Kidney (tissue), 13 donors: ENCODE measurements at regions not wholly inside any gene's neighbourhood (a gene's known extent, or its start where the extent isn't known, plus 50 kb on each side); places are given as distances from the start of the nearest gene placed in this dataset.

Experiments
- DNase-seq, 5 donors: peaks; one replicate each; pipeline ENCODE4 v3.0.0-alpha.2; 2013 to 2020
- FAIRE-seq: peaks from 2 replicates; lab custom pipeline; 2012; peaks lifted over from hg19 to GRCh38; lab: Jason Lieb, UNC
- H3K27ac ChIP-seq, 2 donors: one replicate each; pipeline ENCODE4 v1.7.0; 2013; ENCODE audit warnings: low read depth in 2 of 2, low read length in 2 of 2, inconsistent platforms in 1 of 2
- H3K27me3 ChIP-seq: one replicate; pipeline ENCODE4 v1.7.1; 2013; ENCODE audit warnings: low read length, inconsistent platforms; ENCODE audit not compliant: control insufficient read depth, insufficient read depth
- H3K36me3 ChIP-seq, 3 donors: one replicate each; pipeline versions ENCODE4 v1.7.0 to v1.7.1; 2013; ENCODE audit warnings: low read length in 3 of 3, control low read depth in 1 of 3, inconsistent platforms in 1 of 3; ENCODE audit not compliant: insufficient read depth in 3 of 3, control insufficient read depth in 2 of 3
- H3K4me1 ChIP-seq, 3 donors: one replicate each; pipeline versions ENCODE4 v1.7.0 to v1.7.1; 2013; ENCODE audit warnings: low read length in 3 of 3, inconsistent platforms in 1 of 3, low read depth in 1 of 3; ENCODE audit not compliant: control insufficient read depth in 2 of 3, insufficient read depth in 2 of 3
- H3K4me3 ChIP-seq, 3 donors: one replicate each; pipeline versions ENCODE4 v1.7.0 to v1.8.1; 2013; ENCODE audit warnings: low read length in 3 of 3, control low read depth in 1 of 3, inconsistent platforms in 1 of 3
- H3K9ac ChIP-seq, 3 donors: one replicate each; pipeline versions ENCODE4 v1.7.0 to v1.7.1; 2013; ENCODE audit warnings: low read length in 3 of 3, control low read depth in 1 of 3, inconsistent platforms in 1 of 3
- H3K9me3 ChIP-seq, 3 donors: one replicate each; pipeline versions ENCODE4 v1.7.0 to v1.7.1; 2013; ENCODE audit warnings: low read length in 3 of 3, control low read depth in 1 of 3, inconsistent platforms in 1 of 3; ENCODE audit not compliant: control insufficient read depth in 2 of 3, insufficient read depth in 1 of 3
- intact Hi-C: fragments of 100-400 bp; cut with DNase I; formaldehyde crosslinking; loops from one replicate; pipeline ENCODE4 v1.11.1; 2022
- TF ChIP-seq, protein P1 (sequence below): IDR thresholded peaks from 3 replicates; pipeline ENCODE4 v1.5.1; 2012; ENCODE audit warnings: mild to moderate bottlenecking, moderate library complexity, borderline replicate concordance; ENCODE audit not compliant: insufficient read depth; ENCODE audit errors: extremely low read depth
- donor health status: control.
- donor health status: control.
- donor health status: control.
- donor health status: control.
- donor health status: control.
- donor health status: DM: yes; HTN: yes; CAD: no.
- donor health status: Normal renal cell carcinoma (clear cell type).

DNA sequence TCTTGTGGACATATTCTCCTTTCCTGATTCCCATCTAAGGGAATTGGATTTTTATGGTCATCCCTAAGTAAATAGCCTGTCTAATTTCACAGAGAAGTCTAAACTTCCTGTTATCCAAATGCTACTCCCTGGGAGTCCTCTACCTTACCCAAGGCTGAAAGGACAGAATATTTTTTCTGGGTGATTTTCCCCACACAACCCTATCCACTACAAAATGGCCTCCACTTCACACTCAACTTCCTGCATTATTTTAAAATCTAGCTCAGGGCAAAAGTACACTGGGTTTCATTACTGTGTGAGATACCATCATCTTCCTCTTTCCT is 77.5 kb upstream of the ABI3BP start:
- Histone ChIP-seq H3K27me3 (no peaks in the 10 kb centered on the region), H3K9me3 (no peaks in the 10 kb centered on the region), H3K4me3 (no peak overlapping the region), H3K36me3 (no peaks in the 10 kb centered on the region), H3K9ac (no peak overlapping the region), H3K27ac (no peak overlapping the region), H3K4me1 (peaks cover 0 to 3% (median 0%) of the 10 kb centered on the region in 3 donors)
- DNase-seq (no peak), FAIRE-seq (no peak)
- TF ChIP-seq, protein P1, sequence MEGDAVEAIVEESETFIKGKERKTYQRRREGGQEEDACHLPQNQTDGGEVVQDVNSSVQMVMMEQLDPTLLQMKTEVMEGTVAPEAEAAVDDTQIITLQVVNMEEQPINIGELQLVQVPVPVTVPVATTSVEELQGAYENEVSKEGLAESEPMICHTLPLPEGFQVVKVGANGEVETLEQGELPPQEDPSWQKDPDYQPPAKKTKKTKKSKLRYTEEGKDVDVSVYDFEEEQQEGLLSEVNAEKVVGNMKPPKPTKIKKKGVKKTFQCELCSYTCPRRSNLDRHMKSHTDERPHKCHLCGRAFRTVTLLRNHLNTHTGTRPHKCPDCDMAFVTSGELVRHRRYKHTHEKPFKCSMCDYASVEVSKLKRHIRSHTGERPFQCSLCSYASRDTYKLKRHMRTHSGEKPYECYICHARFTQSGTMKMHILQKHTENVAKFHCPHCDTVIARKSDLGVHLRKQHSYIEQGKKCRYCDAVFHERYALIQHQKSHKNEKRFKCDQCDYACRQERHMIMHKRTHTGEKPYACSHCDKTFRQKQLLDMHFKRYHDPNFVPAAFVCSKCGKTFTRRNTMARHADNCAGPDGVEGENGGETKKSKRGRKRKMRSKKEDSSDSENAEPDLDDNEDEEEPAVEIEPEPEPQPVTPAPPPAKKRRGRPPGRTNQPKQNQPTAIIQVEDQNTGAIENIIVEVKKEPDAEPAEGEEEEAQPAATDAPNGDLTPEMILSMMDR: no peak
- intact Hi-C loops: no loop called here

DNA sequence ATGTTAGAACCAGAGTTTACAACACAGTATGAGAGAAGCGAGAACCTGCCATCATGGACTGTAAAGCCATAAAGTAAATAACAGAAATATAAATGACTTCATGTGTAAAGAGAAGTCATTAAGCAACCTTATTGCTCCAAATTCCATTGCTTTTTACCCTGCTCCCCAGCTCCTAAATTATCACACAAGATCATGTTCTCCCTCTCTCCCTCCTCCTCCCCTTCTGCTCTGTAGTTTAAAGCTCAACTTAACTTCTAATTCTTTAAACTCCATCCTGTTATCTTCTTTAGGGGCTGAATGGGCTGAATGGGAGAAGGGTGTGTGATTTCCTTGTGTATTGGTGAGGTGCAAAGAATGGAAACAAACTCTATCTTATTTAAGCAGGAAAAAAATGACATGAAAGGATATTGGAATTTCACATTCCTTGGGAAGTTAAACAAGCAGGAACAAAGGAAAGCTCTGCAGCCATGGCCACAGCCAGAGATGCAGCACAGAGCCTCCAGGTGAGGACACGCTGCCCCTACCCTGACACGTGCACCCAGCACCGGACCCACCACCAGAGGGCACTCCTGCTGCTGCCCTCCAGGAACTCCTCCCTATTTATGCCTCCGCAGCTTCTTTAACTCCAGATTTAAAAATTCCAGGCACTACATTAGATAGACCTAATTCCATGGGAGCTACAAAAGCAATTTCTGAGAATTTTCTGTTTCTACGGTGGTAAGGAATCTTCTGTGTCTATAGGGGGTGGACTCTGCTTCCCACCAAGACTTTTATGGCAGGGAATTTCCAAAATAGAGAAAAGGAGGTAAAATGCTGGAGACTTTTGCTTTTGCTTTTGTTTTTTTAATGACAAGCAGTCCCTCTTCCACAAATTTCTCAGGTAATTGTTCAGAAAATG is 76.9 kb upstream of the ABI3BP start:
- FAIRE-seq (no peak), DNase-seq (peak in 4 of 5 donors; percentile 17 to 65 (median 33))
- H3K4me1 ChIP-seq: peaks cover 0 to 3% (median 0%) of the 10 kb centered on the region in 3 donors
- H3K9ac ChIP-seq: no peak overlapping the region
- no peaks in the 10 kb centered on the region for H3K9me3 ChIP-seq
- H3K4me3 ChIP-seq: peak overlapping the region in 1 of 3 donors; percentile 35
- intact Hi-C loops: no loop called here
- TF ChIP-seq, protein P1: peak; percentile 71
- H3K27ac ChIP-seq: no peak overlapping the region
- no peaks in the 10 kb centered on the region for H3K36me3 ChIP-seq
- H3K27me3 ChIP-seq: no peaks in the 10 kb centered on the region

DNA sequence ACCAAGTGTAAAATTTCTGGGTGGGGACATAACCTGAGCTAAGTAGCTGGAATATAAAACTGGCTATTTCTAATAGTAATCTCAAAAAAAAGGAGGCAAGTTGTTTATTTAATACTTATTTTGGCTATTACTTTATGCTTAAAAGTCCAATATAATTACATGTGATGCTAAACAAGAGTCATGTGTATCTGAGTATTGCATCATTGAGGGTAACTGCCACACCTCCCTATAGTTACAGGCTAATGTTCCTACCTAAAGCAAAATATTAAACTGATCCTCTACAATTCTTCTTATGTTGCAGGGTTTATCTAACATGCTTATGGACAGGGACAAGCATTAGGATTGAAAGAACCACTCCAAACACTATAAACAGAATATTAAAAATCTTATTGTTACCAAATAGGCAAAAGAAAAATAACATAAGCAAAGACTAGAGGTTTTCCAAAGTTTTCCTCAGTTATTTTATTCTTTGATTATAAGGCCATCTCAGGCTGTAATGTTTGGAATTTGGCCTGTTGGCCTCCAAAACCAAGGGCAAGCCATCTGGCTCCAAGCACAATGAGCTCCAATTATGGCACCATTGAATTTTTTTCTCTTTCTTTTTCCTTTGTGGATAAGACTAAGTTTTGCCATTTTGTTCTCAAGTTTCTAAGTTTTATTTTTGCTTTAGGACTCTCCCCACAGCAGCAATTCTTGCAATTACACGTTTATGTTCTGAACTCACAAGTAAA is 75.8 kb upstream of the ABI3BP start:
- no peak for FAIRE-seq
- H3K27ac ChIP-seq: no peak overlapping the region
- intact Hi-C loops: no loop called here

More for the DNA sequence above, 75.8 kb upstream of the ABI3BP start:
- H3K36me3 ChIP-seq: no peaks in the 10 kb centered on the region
- H3K9me3 ChIP-seq: no peaks in the 10 kb centered on the region
- no peaks in the 10 kb centered on the region for H3K27me3 ChIP-seq
- no peak overlapping the region for H3K9ac ChIP-seq
- no peak overlapping the region for H3K4me3 ChIP-seq
- DNase-seq: no peak
- H3K4me1 ChIP-seq: peaks cover 0 to 3% (median 0%) of the 10 kb centered on the region in 3 donors
- TF ChIP-seq, protein P1: no peak
